Cardiac fibroblast (primary cell): ENCODE measurements at regions not wholly inside any gene's neighbourhood (a gene's known extent, or its start where the extent isn't known, plus 50 kb on each side); places are given as distances from the start of the nearest gene placed in this dataset.

Source experiments
- DNase-seq, 2 donors: peaks; one replicate each; pipeline versions ENCODE4 v3.0.0 to v3.0.0-alpha.2; 2010; ENCODE audit warnings: low read depth in 2 of 2
- H3K4me3 ChIP-seq, 2 donors: replicated peaks in 1 of 2; 1 replicate in 1 of 2; 2 replicates in 1 of 2; pipeline ENCODE4 v1.5.1; 2011; ENCODE audit warnings: low read depth in 2 of 2, low read length in 2 of 2, mild to moderate bottlenecking in 2 of 2, moderate library complexity in 1 of 2
- CTCF ChIP-seq: IDR thresholded peaks from one replicate; pipeline ENCODE4 v1.5.1; 2011; ENCODE audit warnings: low read depth, mild to moderate bottlenecking, low read length, inconsistent platforms

GRCh38 chr22:47656806-47657205 lies 894.4 kb downstream of the TBC1D22A start:
- H3K4me3 ChIP-seq, result no peak overlapping the region
- TF ChIP-seq CTCF, result no peak
- DNase-seq, result no peak

- no peak for TF ChIP-seq CTCF
- no peak for DNase-seq
- H3K4me3 ChIP-seq, result no peak overlapping the region
Observed at GRCh38 chr22:47655930-47656329, 893.5 kb downstream of the TBC1D22A start.

GRCh38 chr22:47654922-47655491 lies 892.6 kb downstream of the TBC1D22A start:
- no peak overlapping the region for H3K4me3 ChIP-seq
- no peak for DNase-seq
- TF ChIP-seq CTCF, result no peak

GRCh38 chr22:47653921-47654320 lies 891.5 kb downstream of the TBC1D22A start:
- TF ChIP-seq CTCF, result no peak
- no peak overlapping the region for H3K4me3 ChIP-seq
- DNase-seq, result no peak

GRCh38 chr22:47651216-47651987 lies 889.0 kb downstream of the TBC1D22A start:
- no peak for TF ChIP-seq CTCF
- no peak overlapping the region for H3K4me3 ChIP-seq
- no peak for DNase-seq

- TF ChIP-seq CTCF, result no peak
- no peak for DNase-seq
- no peak overlapping the region for H3K4me3 ChIP-seq
Observed at GRCh38 chr22:47647720-47648119, 885.3 kb downstream of the TBC1D22A start.
